MM.1S (cell line): ENCODE measurements at regions not wholly inside any gene's neighbourhood (a gene's known extent, or its start where the extent isn't known, plus 50 kb on each side); places are given as distances from the start of the nearest gene placed in this dataset.

Experiments used
- DNase-seq: peaks from one replicate; pipeline ENCODE4 v3.0.0-alpha.2; 2015
- H2AFZ ChIP-seq: fragments of 300-600 bp; sonication (generic); 2 replicates; pipeline ENCODE4 v1.6.0; 2016; ENCODE audit warnings: antibody characterized with exemption, low read length
- H3F3A ChIP-seq: fragments of 300-600 bp; sonication (generic); 2 replicates; pipeline ENCODE4 v1.6.1; 2016; ENCODE audit warnings: mild to moderate bottlenecking, antibody characterized with exemption, low read length, moderate library complexity, mixed read lengths; ENCODE audit not compliant: insufficient read depth
- H3K27ac ChIP-seq: fragments of 300-600 bp; sonication (generic); 2 replicates; pipeline ENCODE4 v1.5.1; 2016; ENCODE audit warnings: mild to moderate bottlenecking, low read length
- H3K27me3 ChIP-seq: fragments of 300-600 bp; sonication (generic); replicated peaks from 2 replicates; pipeline ENCODE4 v1.6.0; 2016; ENCODE audit warnings: low read length; ENCODE audit not compliant: insufficient read depth
- H3K36me3 ChIP-seq: fragments of 300-600 bp; sonication (generic); replicated peaks from 2 replicates; pipeline ENCODE4 v1.6.1; 2016; ENCODE audit warnings: mild to moderate bottlenecking, low read length, mixed read lengths; ENCODE audit not compliant: insufficient read depth
- H3K4me1 ChIP-seq: fragments of 300-600 bp; sonication (generic); 2 replicates; pipeline ENCODE4 v1.6.1; 2016; ENCODE audit warnings: low read length, mixed read lengths
- H3K4me2 ChIP-seq: fragments of 300-600 bp; sonication (generic); 2 replicates; pipeline ENCODE4 v1.6.0; 2016; ENCODE audit warnings: low read depth, low read length
- H3K4me3 ChIP-seq: fragments of 300-600 bp; sonication (generic); 2 replicates; pipeline ENCODE4 v1.5.1; 2016; ENCODE audit warnings: low read length, mixed read lengths
- H3K79me2 ChIP-seq: fragments of 300-600 bp; sonication (generic); 2 replicates; pipeline ENCODE4 v1.6.1; 2016; ENCODE audit warnings: mixed run types, low read length, mixed read lengths
- H3K9ac ChIP-seq: fragments of 300-600 bp; sonication (generic); 2 replicates; pipeline ENCODE4 v1.6.1; 2016; ENCODE audit warnings: low read length, mixed read lengths
- H3K9me2 ChIP-seq: fragments of 300-600 bp; sonication (generic); replicated peaks from 2 replicates; pipeline ENCODE4 v1.6.1; 2016; ENCODE audit warnings: mild to moderate bottlenecking, low read length, mixed read lengths; ENCODE audit not compliant: insufficient read depth
- H3K9me3 ChIP-seq: fragments of 300-600 bp; sonication (generic); replicated peaks from 2 replicates; pipeline ENCODE4 v1.6.1; 2016; ENCODE audit warnings: mild to moderate bottlenecking, low read length, mixed read lengths; ENCODE audit not compliant: insufficient read depth
- H4K20me1 ChIP-seq: fragments of 300-600 bp; sonication (generic); 2 replicates; pipeline ENCODE4 v1.6.1; 2016; ENCODE audit warnings: mild to moderate bottlenecking, low read length, moderate library complexity, mixed read lengths; ENCODE audit not compliant: insufficient read depth
- EZH2 ChIP-seq: fragments of 300-600 bp; sonication (generic); optimal IDR thresholded peaks from 2 replicates; pipeline ENCODE3; 2017; ENCODE audit warnings: low read depth, mild to moderate bottlenecking, antibody characterized with exemption, low read length, mixed read lengths
- EZH2phosphoT487 ChIP-seq: fragments of 300-600 bp; sonication (generic); IDR thresholded peaks from 2 replicates; pipeline ENCODE4 v1.6.1; 2018; ENCODE audit warnings: antibody characterized with exemption, low read length
- TF ChIP-seq, protein P1 (sequence below): fragments of 300-600 bp; sonication (generic); IDR thresholded peaks from 2 replicates; pipeline ENCODE4 v1.5.1; 2016; ENCODE audit warnings: antibody characterized with exemption, low read length, mixed read lengths

- TF ChIP-seq, protein P1, sequence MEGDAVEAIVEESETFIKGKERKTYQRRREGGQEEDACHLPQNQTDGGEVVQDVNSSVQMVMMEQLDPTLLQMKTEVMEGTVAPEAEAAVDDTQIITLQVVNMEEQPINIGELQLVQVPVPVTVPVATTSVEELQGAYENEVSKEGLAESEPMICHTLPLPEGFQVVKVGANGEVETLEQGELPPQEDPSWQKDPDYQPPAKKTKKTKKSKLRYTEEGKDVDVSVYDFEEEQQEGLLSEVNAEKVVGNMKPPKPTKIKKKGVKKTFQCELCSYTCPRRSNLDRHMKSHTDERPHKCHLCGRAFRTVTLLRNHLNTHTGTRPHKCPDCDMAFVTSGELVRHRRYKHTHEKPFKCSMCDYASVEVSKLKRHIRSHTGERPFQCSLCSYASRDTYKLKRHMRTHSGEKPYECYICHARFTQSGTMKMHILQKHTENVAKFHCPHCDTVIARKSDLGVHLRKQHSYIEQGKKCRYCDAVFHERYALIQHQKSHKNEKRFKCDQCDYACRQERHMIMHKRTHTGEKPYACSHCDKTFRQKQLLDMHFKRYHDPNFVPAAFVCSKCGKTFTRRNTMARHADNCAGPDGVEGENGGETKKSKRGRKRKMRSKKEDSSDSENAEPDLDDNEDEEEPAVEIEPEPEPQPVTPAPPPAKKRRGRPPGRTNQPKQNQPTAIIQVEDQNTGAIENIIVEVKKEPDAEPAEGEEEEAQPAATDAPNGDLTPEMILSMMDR: no peak
- TF ChIP-seq EZH2phosphoT487 (no peak), EZH2 (no peak)
- H3K9me2 ChIP-seq: no peaks in the 10 kb centered on the region
- DNase-seq: no peak
- no peak overlapping the region for H2AFZ ChIP-seq
- H3K79me2 ChIP-seq: no peaks in the 10 kb centered on the region
- no peaks in the 10 kb centered on the region for H3K27me3 ChIP-seq
- H3K4me3 ChIP-seq: no peak overlapping the region
- no peaks in the 10 kb centered on the region for H3K36me3 ChIP-seq
- H3K27ac ChIP-seq: no peak overlapping the region
- no peaks in the 10 kb centered on the region for H3K4me1 ChIP-seq
- H3F3A ChIP-seq: no peaks in the 10 kb centered on the region
- no peak overlapping the region for H3K4me2 ChIP-seq
- H3K9ac ChIP-seq: no peak overlapping the region
- H4K20me1 ChIP-seq: no peaks in the 10 kb centered on the region
- H3K9me3 ChIP-seq: no peaks in the 10 kb centered on the region
Measured at GRCh38 chr17:54836723-54837462, 63.8 kb upstream of the TOM1L1 start.

DNA sequence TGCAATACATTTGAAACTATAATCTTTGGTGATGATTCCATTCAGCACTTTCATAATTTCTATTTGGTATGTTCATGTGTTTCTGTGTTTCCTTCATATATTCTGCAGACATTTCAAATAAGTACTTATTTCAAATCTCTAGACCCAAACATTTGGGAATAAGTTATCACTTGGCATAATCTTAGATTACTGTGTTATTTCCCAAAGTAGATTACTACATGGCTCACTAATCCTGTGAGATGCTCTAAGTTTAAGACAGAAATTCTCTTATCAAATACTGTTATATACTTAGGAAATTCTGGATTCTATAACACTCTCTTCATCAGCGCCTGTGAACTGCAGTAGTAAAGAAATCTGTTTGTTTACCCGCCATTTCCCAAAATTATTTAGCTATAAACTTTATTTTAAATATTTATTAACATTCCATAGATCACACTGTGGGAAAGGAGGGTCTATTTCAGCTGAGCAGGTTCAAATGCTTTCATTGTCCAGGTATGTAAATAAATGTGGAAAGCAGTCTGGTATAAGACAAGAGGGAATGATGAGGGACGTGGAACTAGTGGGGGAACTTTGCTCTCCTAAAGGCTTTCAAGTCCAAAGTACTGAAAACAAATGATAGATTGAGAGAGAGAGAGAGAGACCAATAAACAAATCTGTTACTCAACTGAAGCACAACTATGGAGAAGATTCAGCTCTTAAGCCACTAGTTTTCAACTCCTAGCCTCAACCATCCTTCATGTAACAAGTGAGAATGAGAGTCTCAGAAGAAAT, 61.8 kb upstream of the TOM1L1 start:
- H3K4me2 ChIP-seq: no peak overlapping the region
- H3K4me3 ChIP-seq: no peak overlapping the region
- no peaks in the 10 kb centered on the region for H3K27me3 ChIP-seq
- no peak for DNase-seq
- H4K20me1 ChIP-seq: no peaks in the 10 kb centered on the region
- TF ChIP-seq EZH2phosphoT487 (no peak), EZH2 (no peak)
- TF ChIP-seq, protein P1: no peak
- H3K9me3 ChIP-seq: no peaks in the 10 kb centered on the region
- H3F3A ChIP-seq: no peaks in the 10 kb centered on the region
- H2AFZ ChIP-seq: no peak overlapping the region
- no peak overlapping the region for H3K9ac ChIP-seq
- H3K4me1 ChIP-seq: no peaks in the 10 kb centered on the region
- H3K36me3 ChIP-seq: no peaks in the 10 kb centered on the region
- no peaks in the 10 kb centered on the region for H3K9me2 ChIP-seq
- H3K79me2 ChIP-seq: no peaks in the 10 kb centered on the region
- no peak overlapping the region for H3K27ac ChIP-seq

GRCh38 chr17:54839447-54839846, 61.2 kb upstream of the TOM1L1 start:
- Histone ChIP-seq H3K9ac (no peak overlapping the region), H2AFZ (no peak overlapping the region), H3K36me3 (no peaks in the 10 kb centered on the region), H3F3A (no peaks in the 10 kb centered on the region), H3K9me2 (no peaks in the 10 kb centered on the region), H3K4me1 (no peaks in the 10 kb centered on the region), H3K4me2 (no peak overlapping the region), H3K27me3 (no peaks in the 10 kb centered on the region), H4K20me1 (no peaks in the 10 kb centered on the region), H3K79me2 (no peaks in the 10 kb centered on the region), H3K27ac (no peak overlapping the region), H3K4me3 (no peak overlapping the region), H3K9me3 (no peaks in the 10 kb centered on the region)
- no peak for DNase-seq
- TF ChIP-seq, protein P1: no peak
- TF ChIP-seq EZH2phosphoT487 (no peak), EZH2 (no peak)
